HG02885 (cell line): ENCODE measurements at regions not wholly inside any gene's neighbourhood (a gene's known extent, or its start where the extent isn't known, plus 50 kb on each side); places are given as distances from the start of the nearest gene placed in this dataset.
"Not testable (repeated sequence)": the region's sequence is repeated elsewhere in the genome, so short reads cannot be mapped to it uniquely, and the experiment has no call there.

Experiments used
- ATAC-seq: cut with Tn5 transposase; IDR thresholded peaks from one replicate; pipeline ENCODE4 v1.9.1; 2021; ENCODE audit warnings: mild to moderate bottlenecking; ENCODE audit not compliant: unreplicated experiment, poor library complexity

- no peak for ATAC-seq
Measured at GRCh38 chr18:57956491-57956890, 87.5 kb upstream of the NEDD4L start.

GRCh38 chr18:57954935-57955334, 89.1 kb upstream of the NEDD4L start:
- ATAC-seq: no peak

- ATAC-seq: no peak
Measured at GRCh38 chr18:57953883-57954282, 90.1 kb upstream of the NEDD4L start.

GRCh38 chr18:57951999-57952774, 91.8 kb upstream of the NEDD4L start:
- no peak for ATAC-seq

GRCh38 chr18:57951117-57951796, 92.8 kb upstream of the NEDD4L start:
- ATAC-seq: no peak

GRCh38 chr18:57950542-57950941, 93.5 kb upstream of the NEDD4L start:
- ATAC-seq: no peak

- ATAC-seq: not testable (repeated sequence)
Measured at GRCh38 chr18:57949335-57949734, 94.7 kb upstream of the NEDD4L start.

- ATAC-seq: no peak
Measured at GRCh38 chr18:57947117-57947516, 96.9 kb upstream of the NEDD4L start.

GRCh38 chr18:57943723-57944122, 100.3 kb upstream of the NEDD4L start:
- ATAC-seq: no peak

- ATAC-seq: no peak
Measured at GRCh38 chr18:57942493-57942892, 101.5 kb upstream of the NEDD4L start.

- ATAC-seq: no peak
Measured at GRCh38 chr18:57941841-57942489, 102.1 kb upstream of the NEDD4L start.

GRCh38 chr18:57940166-57940660, 103.8 kb upstream of the NEDD4L start:
- ATAC-seq: no peak

- not testable (repeated sequence) for ATAC-seq
Measured at GRCh38 chr18:57934375-57934774, 109.7 kb upstream of the NEDD4L start.

GRCh38 chr18:57931038-57931437, 113.0 kb upstream of the NEDD4L start:
- ATAC-seq: no peak

GRCh38 chr18:57930476-57930875, 113.5 kb upstream of the NEDD4L start:
- ATAC-seq: no peak

- no peak for ATAC-seq
Measured at GRCh38 chr18:57929922-57930321, 114.1 kb upstream of the NEDD4L start.

- ATAC-seq: no peak
Measured at GRCh38 chr18:57928466-57928865, 115.6 kb upstream of the NEDD4L start.

GRCh38 chr18:57927511-57927910, 116.5 kb upstream of the NEDD4L start:
- ATAC-seq: no peak

- ATAC-seq: no peak
Measured at GRCh38 chr18:57925706-57926105, 118.3 kb upstream of the NEDD4L start.

- no peak for ATAC-seq
Measured at GRCh38 chr18:57923611-57924010, 120.4 kb upstream of the NEDD4L start.

GRCh38 chr18:57922885-57923284, 119.8 kb upstream of the ATP8B1 start:
- ATAC-seq: no peak
